Muscle layer of duodenum (tissue), 2 donors: ENCODE measurements at regions not wholly inside any gene's neighbourhood (a gene's known extent, or its start where the extent isn't known, plus 50 kb on each side); places are given as distances from the start of the nearest gene placed in this dataset.

Experiments
- H3K27ac ChIP-seq: one replicate; pipeline ENCODE4 v1.7.0; 2013; ENCODE audit warnings: mild to moderate bottlenecking, low read length
- H3K27me3 ChIP-seq: one replicate; pipeline ENCODE4 v1.7.0; 2013; ENCODE audit warnings: low read depth, mild to moderate bottlenecking, control low read depth, low read length
- H3K36me3 ChIP-seq, 2 donors: one replicate each; pipeline ENCODE4 v1.7.0; 2013; ENCODE audit warnings: low read length in 2 of 2, control low read depth in 1 of 2, mild to moderate bottlenecking in 1 of 2; ENCODE audit not compliant: insufficient read depth in 2 of 2, control insufficient read depth in 1 of 2
- H3K4me1 ChIP-seq, 2 donors: one replicate each; pipeline ENCODE4 v1.7.0; 2013; ENCODE audit warnings: low read length in 2 of 2, mild to moderate bottlenecking in 2 of 2, control low read depth in 1 of 2, moderate library complexity in 1 of 2; ENCODE audit not compliant: insufficient read depth in 2 of 2, control insufficient read depth in 1 of 2
- H3K4me3 ChIP-seq, 2 donors: one replicate each; pipeline ENCODE4 v1.7.0; 2013; ENCODE audit warnings: low read length in 2 of 2, low read depth in 1 of 2, mild to moderate bottlenecking in 1 of 2
- H3K9me3 ChIP-seq, 2 donors: one replicate each; pipeline ENCODE4 v1.7.0; 2013; ENCODE audit warnings: low read length in 2 of 2, control low read depth in 1 of 2, mild to moderate bottlenecking in 1 of 2; ENCODE audit not compliant: control insufficient read depth in 1 of 2
- donor health status: healthy.

DNA sequence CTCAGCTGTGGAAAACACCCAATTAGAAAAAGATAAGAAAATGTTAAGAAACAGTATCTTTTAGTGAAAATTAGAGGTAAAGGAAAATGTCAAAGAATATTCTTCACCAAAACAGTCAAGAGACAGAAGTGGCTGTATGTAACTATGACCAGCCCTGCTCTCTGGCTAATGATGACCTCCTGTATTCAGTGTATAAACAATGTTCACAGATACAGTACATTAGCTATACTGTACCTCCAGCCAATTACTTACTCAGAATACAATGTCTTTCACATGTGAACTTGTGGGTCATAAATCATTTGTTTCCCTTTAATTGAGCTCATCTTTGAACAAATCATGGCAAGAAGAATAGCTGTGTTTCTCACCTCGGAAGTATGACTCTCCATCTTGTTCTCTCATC is 432.0 kb downstream of the LMO4 start:
- Histone ChIP-seq H3K4me3 (no peak overlapping the region), H3K4me1 (peaks cover 0 to 4% of the 10 kb centered on the region in 2 donors), H3K27me3 (no peaks in the 10 kb centered on the region), H3K9me3 (peaks cover 0 to 4% of the 10 kb centered on the region in 2 donors), H3K36me3 (no peaks in the 10 kb centered on the region), H3K27ac (no peak overlapping the region)

- peaks cover 0 to 4% of the 10 kb centered on the region in 2 donors for H3K4me1 ChIP-seq
- no peaks in the 10 kb centered on the region for H3K36me3 ChIP-seq
- no peak overlapping the region for H3K4me3 ChIP-seq
- H3K27ac ChIP-seq = no peak overlapping the region
- H3K9me3 ChIP-seq = peaks cover 0 to 4% of the 10 kb centered on the region in 2 donors
- H3K27me3 ChIP-seq = no peaks in the 10 kb centered on the region
These were observed 434.8 kb downstream of the LMO4 start for GRCh38 chr1:87763483-87763882.

GRCh38 chr1:87765057-87765680 is 436.5 kb downstream of the LMO4 start:
- Histone ChIP-seq H3K27ac (no peak overlapping the region), H3K4me1 (no peaks in the 10 kb centered on the region), H3K4me3 (no peak overlapping the region), H3K27me3 (no peaks in the 10 kb centered on the region), H3K9me3 (peaks cover 0 to 4% of the 10 kb centered on the region in 2 donors), H3K36me3 (no peaks in the 10 kb centered on the region)

GRCh38 chr1:87765681-87766070 is 437.0 kb downstream of the LMO4 start:
- H3K27ac ChIP-seq = no peak overlapping the region

GRCh38 chr1:87766737-87767136 is 438.1 kb downstream of the LMO4 start:
- Histone ChIP-seq H3K27me3 (no peaks in the 10 kb centered on the region), H3K27ac (no peak overlapping the region), H3K4me3 (no peak overlapping the region), H3K9me3 (peaks cover 0 to 4% of the 10 kb centered on the region in 2 donors), H3K4me1 (no peaks in the 10 kb centered on the region), H3K36me3 (no peaks in the 10 kb centered on the region)

More at GRCh38 chr1:87765681-87766070, 437.0 kb downstream of the LMO4 start:
- Histone ChIP-seq H3K4me1 (no peaks in the 10 kb centered on the region), H3K9me3 (peaks cover 0 to 4% of the 10 kb centered on the region in 2 donors), H3K36me3 (no peaks in the 10 kb centered on the region), H3K4me3 (no peak overlapping the region), H3K27me3 (no peaks in the 10 kb centered on the region)

GRCh38 chr1:87778896-87779295 is 450.2 kb downstream of the LMO4 start:
- no peaks in the 10 kb centered on the region for H3K36me3 ChIP-seq

GRCh38 chr1:87781554-87781953 is 452.9 kb downstream of the LMO4 start:
- no peak overlapping the region for H3K27ac ChIP-seq
- H3K36me3 ChIP-seq = no peaks in the 10 kb centered on the region
- no peaks in the 10 kb centered on the region for H3K4me1 ChIP-seq
- H3K4me3 ChIP-seq = no peak overlapping the region
- no peaks in the 10 kb centered on the region for H3K9me3 ChIP-seq
- H3K27me3 ChIP-seq = no peaks in the 10 kb centered on the region

More at GRCh38 chr1:87778896-87779295, 450.2 kb downstream of the LMO4 start:
- Histone ChIP-seq H3K27me3 (no peaks in the 10 kb centered on the region), H3K9me3 (no peaks in the 10 kb centered on the region), H3K4me3 (no peak overlapping the region), H3K27ac (no peak overlapping the region), H3K4me1 (no peaks in the 10 kb centered on the region)

- no peak overlapping the region for H3K4me3 ChIP-seq
- no peaks in the 10 kb centered on the region for H3K9me3 ChIP-seq
- H3K27ac ChIP-seq = no peak overlapping the region
- no peaks in the 10 kb centered on the region for H3K36me3 ChIP-seq
- no peaks in the 10 kb centered on the region for H3K4me1 ChIP-seq
- no peaks in the 10 kb centered on the region for H3K27me3 ChIP-seq
These were observed 454.6 kb downstream of the LMO4 start for GRCh38 chr1:87783315-87783714.

DNA sequence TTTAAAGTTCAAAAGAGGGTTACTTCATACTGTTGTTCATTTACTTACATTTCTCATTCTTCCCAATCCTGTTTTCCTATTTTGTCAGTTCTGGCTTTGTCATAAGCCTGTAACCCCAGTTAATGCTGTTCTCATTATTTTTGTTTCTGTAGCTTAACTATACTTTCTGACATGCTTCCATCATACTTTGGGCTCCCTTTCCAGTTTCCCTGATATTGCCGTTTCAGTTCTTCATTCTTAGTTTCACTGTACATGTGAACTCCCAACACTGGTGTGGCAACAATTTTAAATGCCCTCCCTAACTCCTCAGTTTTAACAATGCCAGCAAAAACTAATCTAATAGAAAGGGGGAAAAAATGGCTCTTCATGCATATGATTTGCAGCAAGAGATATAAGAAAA is 456.7 kb downstream of the LMO4 start:
- Histone ChIP-seq H3K27ac (no peak overlapping the region), H3K27me3 (no peaks in the 10 kb centered on the region), H3K9me3 (no peaks in the 10 kb centered on the region), H3K4me3 (no peak overlapping the region), H3K36me3 (no peaks in the 10 kb centered on the region), H3K4me1 (no peaks in the 10 kb centered on the region)

DNA sequence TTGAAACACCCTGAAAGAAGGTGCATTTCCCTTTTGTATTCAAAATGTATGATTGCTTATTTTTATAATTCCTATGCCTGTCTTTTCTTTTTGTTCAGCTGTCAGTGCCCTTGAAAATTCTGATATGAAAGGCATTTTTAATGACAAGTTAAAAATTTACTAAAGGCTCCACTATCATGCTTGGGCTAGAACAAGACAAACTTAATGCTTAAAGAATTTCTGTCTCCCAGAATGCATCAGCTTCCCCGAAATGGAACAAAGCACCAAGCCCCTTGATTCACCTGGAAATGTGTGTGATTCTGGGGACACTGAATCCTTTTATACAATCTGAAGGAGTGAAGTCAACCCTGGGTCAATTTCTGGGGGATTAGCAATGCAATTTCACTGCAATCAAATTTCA is 457.5 kb downstream of the LMO4 start:
- H3K27me3 ChIP-seq = no peaks in the 10 kb centered on the region
- no peak overlapping the region for H3K27ac ChIP-seq
- H3K4me1 ChIP-seq = no peaks in the 10 kb centered on the region
- H3K4me3 ChIP-seq = no peak overlapping the region
- H3K36me3 ChIP-seq = no peaks in the 10 kb centered on the region
- no peaks in the 10 kb centered on the region for H3K9me3 ChIP-seq

GRCh38 chr1:87786861-87787545 is 458.3 kb downstream of the LMO4 start:
- H3K9me3 ChIP-seq = no peaks in the 10 kb centered on the region
- no peak overlapping the region for H3K27ac ChIP-seq
- H3K27me3 ChIP-seq = no peaks in the 10 kb centered on the region
- no peaks in the 10 kb centered on the region for H3K4me1 ChIP-seq
- H3K36me3 ChIP-seq = no peaks in the 10 kb centered on the region
- H3K4me3 ChIP-seq = no peak overlapping the region

DNA sequence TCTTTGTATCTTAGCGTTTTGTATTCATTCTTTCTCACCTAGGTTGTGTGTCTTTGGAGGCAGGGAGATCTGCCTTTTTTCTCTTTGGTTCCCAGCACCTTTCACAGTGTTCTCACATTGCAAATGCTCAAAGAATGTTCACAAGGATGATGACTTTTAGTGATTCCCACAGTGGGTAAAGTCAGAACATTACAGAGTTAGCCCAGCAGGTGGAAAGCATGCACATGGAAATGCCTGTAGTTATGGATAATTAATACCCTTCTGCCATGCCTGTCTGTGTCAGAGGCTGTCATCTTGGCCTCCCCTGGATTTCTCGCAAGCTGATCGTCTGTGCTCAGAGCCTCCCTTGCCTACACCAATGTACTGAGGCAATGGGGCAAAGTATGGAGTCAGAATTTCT is 458.9 kb downstream of the LMO4 start:
- H3K9me3 ChIP-seq = no peaks in the 10 kb centered on the region
- H3K27me3 ChIP-seq = no peaks in the 10 kb centered on the region
- no peak overlapping the region for H3K4me3 ChIP-seq
- H3K4me1 ChIP-seq = no peaks in the 10 kb centered on the region
- no peaks in the 10 kb centered on the region for H3K36me3 ChIP-seq
- no peak overlapping the region for H3K27ac ChIP-seq
